ENCODE measurements at regions not wholly inside any gene's neighbourhood (a gene's known extent, or its start where the extent isn't known, plus 50 kb on each side); places are given as distances from the start of the nearest gene placed in this dataset.

DNA sequence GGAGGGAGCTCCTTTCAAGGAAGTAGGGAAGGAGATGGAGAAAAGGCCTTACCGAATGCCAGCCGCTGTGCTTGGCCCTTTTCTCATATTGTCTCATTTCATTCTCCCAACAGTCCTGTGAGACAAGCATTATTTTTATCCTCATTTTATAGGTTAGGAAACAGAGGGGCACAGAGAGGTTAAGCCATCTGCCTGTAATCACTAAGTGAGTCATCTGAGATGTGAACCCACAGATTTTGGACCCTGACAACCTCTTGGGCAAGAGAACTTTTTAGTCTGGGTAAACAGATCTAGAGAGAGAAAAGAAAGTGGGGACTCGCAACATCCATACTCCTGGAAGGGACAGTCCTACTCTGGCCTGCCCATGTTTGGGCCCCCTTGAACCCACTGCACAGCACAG lies 91.7 kb upstream of the LCLAT1 start:
- intact Hi-C loops (cut with micrococcal nuclease) (no loop called here), dilution Hi-C loops (cut with MboI; ENCODE audit: extremely low pct_ligation_motif_present, low sequenced_read_pairs) (no loop called here)
- H3K9me3 ChIP-seq (replicated peaks; ENCODE audit: control insufficient read depth, insufficient read depth, low read length): no peaks in the 10 kb centered on the region
- no peak overlapping the region for H2AFZ ChIP-seq (ENCODE audit: low read depth, low read length)
- H3K9ac ChIP-seq (replicated peaks; ENCODE audit: extremely low read depth, insufficient read depth, low read length): no peak overlapping the region
- CTCF ChIA-PET: no interaction called here
- no TSS peak for BruUV-seq (replicated peaks)
- no peak overlapping the region for H3K4me3 ChIP-seq (replicated peaks in 1 of 3; ENCODE audit: insufficient read depth in 1 of 3, low read depth in 1 of 3, low read length in 3 of 3)
- no peaks in the 10 kb centered on the region for H3K9me1 ChIP-seq (replicated peaks; ENCODE audit: control insufficient read depth, extremely low read depth, insufficient read depth, low read length)
- POLR2A ChIA-PET: no interaction called here
- DNase-seq (ENCODE audit: low read depth, low spot score): no peak
- FAIRE-seq: no peak
- no peaks in the 10 kb centered on the region for H4K20me1 ChIP-seq (replicated peaks; ENCODE audit: control insufficient read depth, extremely low read depth, insufficient read depth, low read length)
- H3K27me3 ChIP-seq (ENCODE audit: control insufficient read depth in 2 of 2, insufficient read depth in 2 of 2, low read length in 2 of 2): no peaks in the 10 kb centered on the region
- H3K79me2 ChIP-seq (ENCODE audit: control insufficient read depth, insufficient read depth, low read length): no peaks in the 10 kb centered on the region
- H3K27ac ChIP-seq (ENCODE audit: insufficient read depth, low read depth, low read length): no peak overlapping the region
- no peak overlapping the region for H3K4me2 ChIP-seq (ENCODE audit: insufficient read depth, low read length)
- H3K36me3 ChIP-seq (ENCODE audit: control insufficient read depth in 2 of 2, extremely low read depth in 1 of 2, insufficient read depth in 2 of 2, low read length in 2 of 2): no peaks in the 10 kb centered on the region
- TF ChIP-seq POLR2AphosphoS5 (IDR thresholded peaks at IDR 0.05; ENCODE audit: insufficient read depth, low read depth, low read length) (no peak), MYC (IDR thresholded peaks at IDR 0.05; ENCODE audit: low read depth, low read length) (no peak), MAX (IDR thresholded peaks at IDR 0.05; ENCODE audit: insufficient read depth, insufficient read length) (no peak), POLR2A (IDR thresholded peaks at IDR 0.05; ENCODE audit: low read depth, low read length) (no peak), JUN (IDR thresholded peaks at IDR 0.05; ENCODE audit: borderline replicate concordance, insufficient read depth, insufficient read length, low read depth) (no peak), GATA2 (IDR thresholded peaks at IDR 0.05; ENCODE audit: insufficient read depth, insufficient read length, low read depth, low read length) (no peak), EZH2 (IDR thresholded peaks at IDR 0.05; ENCODE audit: borderline replicate concordance, low read depth, low read length, severe bottlenecking) (no peak), FOS (IDR thresholded peaks at IDR 0.05; ENCODE audit: borderline replicate concordance, insufficient read depth, low read length) (no peak)
- TF ChIP-seq, protein P1, sequence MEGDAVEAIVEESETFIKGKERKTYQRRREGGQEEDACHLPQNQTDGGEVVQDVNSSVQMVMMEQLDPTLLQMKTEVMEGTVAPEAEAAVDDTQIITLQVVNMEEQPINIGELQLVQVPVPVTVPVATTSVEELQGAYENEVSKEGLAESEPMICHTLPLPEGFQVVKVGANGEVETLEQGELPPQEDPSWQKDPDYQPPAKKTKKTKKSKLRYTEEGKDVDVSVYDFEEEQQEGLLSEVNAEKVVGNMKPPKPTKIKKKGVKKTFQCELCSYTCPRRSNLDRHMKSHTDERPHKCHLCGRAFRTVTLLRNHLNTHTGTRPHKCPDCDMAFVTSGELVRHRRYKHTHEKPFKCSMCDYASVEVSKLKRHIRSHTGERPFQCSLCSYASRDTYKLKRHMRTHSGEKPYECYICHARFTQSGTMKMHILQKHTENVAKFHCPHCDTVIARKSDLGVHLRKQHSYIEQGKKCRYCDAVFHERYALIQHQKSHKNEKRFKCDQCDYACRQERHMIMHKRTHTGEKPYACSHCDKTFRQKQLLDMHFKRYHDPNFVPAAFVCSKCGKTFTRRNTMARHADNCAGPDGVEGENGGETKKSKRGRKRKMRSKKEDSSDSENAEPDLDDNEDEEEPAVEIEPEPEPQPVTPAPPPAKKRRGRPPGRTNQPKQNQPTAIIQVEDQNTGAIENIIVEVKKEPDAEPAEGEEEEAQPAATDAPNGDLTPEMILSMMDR (IDR thresholded peaks at IDR 0.05; ENCODE audit: extremely low read depth in 1 of 2, insufficient read depth in 1 of 2, low read depth in 1 of 2, low read length in 2 of 2): no peak
- peaks cover 5% of the 10 kb centered on the region for H3K4me1 ChIP-seq (ENCODE audit: control insufficient read depth, extremely low read depth, insufficient read depth, low read length)

Data from endothelial cell of umbilical vein (primary cell).